ENCODE measurements at regions not wholly inside any gene's neighbourhood (a gene's known extent, or its start where the extent isn't known, plus 50 kb on each side); places are given as distances from the start of the nearest gene placed in this dataset.

- H2BK20ac ChIP-seq (ENCODE audit: low read length), result no peak overlapping the region
- no peak overlapping the region for H2BK15ac ChIP-seq (ENCODE audit: low read length)
- no peak overlapping the region for H3K27ac ChIP-seq (ENCODE audit: low read depth, low read length)
- H3K9ac ChIP-seq (replicated peaks in 1 of 4; ENCODE audit: extremely low read depth in 1 of 4, low read depth in 3 of 4, low read length in 3 of 4), result no peak overlapping the region
- H3K4ac ChIP-seq (replicated peaks; ENCODE audit: insufficient read length, low read depth, low read length), result no peak overlapping the region
- no peaks in the 10 kb centered on the region for H3K23me2 ChIP-seq (ENCODE audit: low read depth, low read length)
- H4K91ac ChIP-seq (replicated peaks; ENCODE audit: insufficient read length, low read length), result no peak overlapping the region
- ChIA-PET POLR2A (ENCODE audit: partially characterized antibody) (no interaction called here), CTCF (ENCODE audit: partially characterized antibody) (no interaction called here)
- H2BK12ac ChIP-seq (ENCODE audit: low read depth, low read length), result no peak overlapping the region
- H2AFZ ChIP-seq (ENCODE audit: low read length), result no peak overlapping the region
- no peaks in the 10 kb centered on the region for H3K36me3 ChIP-seq (ENCODE audit: control insufficient read depth in 2 of 4, insufficient read depth in 4 of 4, low read length in 3 of 4)
- no peak overlapping the region for H2BK5ac ChIP-seq (ENCODE audit: low read depth, low read length)
- no peak overlapping the region for H4K8ac ChIP-seq (ENCODE audit: extremely low read depth, insufficient read depth, low read length)
- DNase-seq (ENCODE audit: low read depth in 1 of 2, low spot score in 2 of 2), result no peak
- H2BK120ac ChIP-seq (replicated peaks; ENCODE audit: low read depth, low read length), result no peak overlapping the region
- H3K14ac ChIP-seq (ENCODE audit: insufficient read length), result no peak overlapping the region
- no peak overlapping the region for H4K5ac ChIP-seq (ENCODE audit: insufficient read length, low read depth, low read length)
- no peaks in the 10 kb centered on the region for H4K20me1 ChIP-seq (replicated peaks in 1 of 2; ENCODE audit: control insufficient read depth in 1 of 2, insufficient read depth in 2 of 2, low read length in 2 of 2)
- H3K79me2 ChIP-seq (ENCODE audit: control insufficient read depth in 1 of 2, insufficient read depth in 2 of 2, low read length in 2 of 2), result no peaks in the 10 kb centered on the region
- TF ChIP-seq CBX8 (IDR thresholded peaks at IDR 0.05; ENCODE audit: borderline replicate concordance, low read depth, low read length), result no peak
- TF ChIP-seq CEBPB (IDR thresholded peaks at IDR 0.05; ENCODE audit: low read depth, low read length), result no peak
- no peak for TF ChIP-seq RBBP5 (IDR thresholded peaks at IDR 0.05; ENCODE audit: borderline replicate concordance, low read depth, low read length)
- TF ChIP-seq BACH1 (IDR thresholded peaks at IDR 0.05; ENCODE audit: low read length), result no peak
- H3K79me1 ChIP-seq (ENCODE audit: low read depth, low read length), result no peaks in the 10 kb centered on the region
- no peak overlapping the region for H3K23ac ChIP-seq (ENCODE audit: insufficient read length)
- H3K4me1 ChIP-seq (replicated peaks in 1 of 4; ENCODE audit: control insufficient read depth in 3 of 4, insufficient read depth in 4 of 4, low read length in 3 of 4), result no peaks in the 10 kb centered on the region
- no peak for FAIRE-seq
- no peak overlapping the region for H3K4me3 ChIP-seq (ENCODE audit: extremely low read depth in 1 of 4, insufficient read depth in 2 of 4, low read depth in 3 of 4, low read length in 4 of 4)
- H2AK5ac ChIP-seq (ENCODE audit: low read depth, low read length), result no peak overlapping the region
- H3K56ac ChIP-seq (replicated peaks; ENCODE audit: insufficient read length, low read depth, low read length), result no peak overlapping the region
- peaks cover 0 to 2% of the 10 kb centered on the region in 2 experiments; a peak in 1 of 4 replicates for H3K9me3 ChIP-seq (ENCODE audit: insufficient read depth in 2 of 2, low read depth in 1 of 2, low read length in 1 of 2)
- H3K4me2 ChIP-seq (ENCODE audit: insufficient read depth in 1 of 2, low read depth in 2 of 2, low read length in 2 of 2), result no peak overlapping the region
- H3K27me3 ChIP-seq (replicated peaks in 1 of 4; ENCODE audit: control insufficient read depth in 3 of 4, extremely low read depth in 1 of 4, insufficient read depth in 3 of 4, low read length in 3 of 4), result no peaks in the 10 kb centered on the region
- H3K18ac ChIP-seq (ENCODE audit: extremely low read depth, low read length), result no peak overlapping the region
Observed at GRCh38 chr10:46169736-46170135, 117.1 kb upstream of the ANTXRL start.
